ENCODE measurements at regions not wholly inside any gene's neighbourhood (a gene's known extent, or its start where the extent isn't known, plus 50 kb on each side); places are given as distances from the start of the nearest gene placed in this dataset.
"Not testable (repeated sequence)": the region's sequence is repeated elsewhere in the genome, so short reads cannot be mapped to it uniquely, and the experiment has no call there.

DNA sequence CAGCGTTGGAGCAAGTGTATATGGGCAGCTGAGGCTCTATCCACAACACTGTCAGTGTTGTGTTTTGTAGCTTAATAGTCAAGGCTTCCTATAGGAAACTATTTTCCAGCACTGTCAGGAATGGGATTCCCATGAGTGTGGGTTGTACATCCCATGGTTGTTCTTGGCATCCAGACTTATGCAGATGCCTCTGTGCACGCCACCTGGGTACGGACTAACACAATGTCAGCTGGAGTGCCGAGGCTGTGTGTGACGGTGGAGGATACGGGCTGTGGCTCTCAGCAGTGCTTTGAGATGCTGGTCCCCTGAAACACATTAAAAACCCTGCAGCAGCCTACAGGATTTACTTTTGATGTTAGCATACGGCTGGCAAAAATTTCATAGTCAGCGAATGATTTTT lies 350.0 kb downstream of the ACTR3B start:
- no peak for DNase-seq
- no peaks in the 10 kb centered on the region for H3K79me2 ChIP-seq (ENCODE audit: insufficient read depth, low read length)
- WGBS (ENCODE audit: insufficient coverage): 98% methylated on average over 5 of the region's 8 CpGs
- H4K20me1 ChIP-seq (ENCODE audit: insufficient read depth, low read length): no peaks in the 10 kb centered on the region
- Mint-ChIP-seq H3K27ac (no peak overlapping the region), H3K4me1 (no peaks in the 10 kb centered on the region), H3K4me3 (no peak overlapping the region), H3K9me3 (peaks cover 9 to 52% (median 32%) of the 10 kb centered on the region in 7 donors), H3K27me3 (ENCODE audit: low read depth in 3 of 3) (peaks cover 0 to 2% (median 1%) of the 10 kb centered on the region in 3 donors), H3K36me3 (no peaks in the 10 kb centered on the region)
- H3K9ac ChIP-seq (ENCODE audit: insufficient read depth, low read length, poor library complexity, severe bottlenecking): no peak overlapping the region
- no peaks in the 10 kb centered on the region for H3K36me3 ChIP-seq (replicated peaks in 1 of 2; ENCODE audit: control insufficient read depth in 1 of 2, insufficient read depth in 2 of 2, low read length in 2 of 2)
- no peak overlapping the region for H3K4me2 ChIP-seq (replicated peaks; ENCODE audit: extremely low read depth, low read length, poor library complexity, severe bottlenecking)
- no peak overlapping the region for H2AFZ ChIP-seq (ENCODE audit: insufficient read depth, low read depth, low read length, poor library complexity, severe bottlenecking)
- peaks cover 45 to 50% of the 10 kb centered on the region in 2 donors for H3K9me3 ChIP-seq (replicated peaks in 1 of 2; ENCODE audit: control insufficient read depth in 1 of 2, insufficient read depth in 1 of 2, low read length in 2 of 2)
- no peaks in the 10 kb centered on the region for H3K4me1 ChIP-seq (ENCODE audit: control insufficient read depth in 1 of 2, insufficient read depth in 2 of 2, low read length in 2 of 2)
- TF ChIP-seq, protein P1, sequence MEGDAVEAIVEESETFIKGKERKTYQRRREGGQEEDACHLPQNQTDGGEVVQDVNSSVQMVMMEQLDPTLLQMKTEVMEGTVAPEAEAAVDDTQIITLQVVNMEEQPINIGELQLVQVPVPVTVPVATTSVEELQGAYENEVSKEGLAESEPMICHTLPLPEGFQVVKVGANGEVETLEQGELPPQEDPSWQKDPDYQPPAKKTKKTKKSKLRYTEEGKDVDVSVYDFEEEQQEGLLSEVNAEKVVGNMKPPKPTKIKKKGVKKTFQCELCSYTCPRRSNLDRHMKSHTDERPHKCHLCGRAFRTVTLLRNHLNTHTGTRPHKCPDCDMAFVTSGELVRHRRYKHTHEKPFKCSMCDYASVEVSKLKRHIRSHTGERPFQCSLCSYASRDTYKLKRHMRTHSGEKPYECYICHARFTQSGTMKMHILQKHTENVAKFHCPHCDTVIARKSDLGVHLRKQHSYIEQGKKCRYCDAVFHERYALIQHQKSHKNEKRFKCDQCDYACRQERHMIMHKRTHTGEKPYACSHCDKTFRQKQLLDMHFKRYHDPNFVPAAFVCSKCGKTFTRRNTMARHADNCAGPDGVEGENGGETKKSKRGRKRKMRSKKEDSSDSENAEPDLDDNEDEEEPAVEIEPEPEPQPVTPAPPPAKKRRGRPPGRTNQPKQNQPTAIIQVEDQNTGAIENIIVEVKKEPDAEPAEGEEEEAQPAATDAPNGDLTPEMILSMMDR (IDR thresholded peaks at IDR 0.05): no peak
- H3K4me3 ChIP-seq (replicated peaks in 1 of 3; ENCODE audit: low read depth in 2 of 3, low read length in 3 of 3): no peak overlapping the region
- no peak overlapping the region for H3K27ac ChIP-seq (ENCODE audit: low read depth in 1 of 2, low read length in 2 of 2)
- H3K27me3 ChIP-seq (ENCODE audit: control insufficient read depth in 2 of 2, insufficient read depth in 2 of 2, low read length in 2 of 2): no peaks in the 10 kb centered on the region
- intact Hi-C loops (cut with micrococcal nuclease): no loop called here

DNA sequence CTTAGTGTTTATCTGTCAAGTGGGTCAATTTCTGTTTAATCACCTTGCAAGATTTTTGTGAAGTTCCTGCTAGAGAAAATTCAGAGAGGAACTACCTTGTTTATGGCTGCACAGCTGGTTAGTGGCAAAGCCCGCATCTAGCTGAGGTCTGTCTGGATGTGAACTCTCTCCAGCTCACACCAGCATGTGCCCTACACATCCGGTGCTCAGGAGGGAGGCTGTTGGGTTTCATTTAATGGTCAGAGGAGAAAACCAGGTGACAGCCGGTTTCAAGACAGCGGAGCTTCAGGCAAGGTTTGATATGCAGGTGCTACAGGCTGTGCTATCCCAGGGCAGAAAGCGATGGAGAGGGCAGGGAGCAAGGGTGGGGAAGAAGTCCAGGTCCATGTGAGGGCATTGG lies 351.1 kb downstream of the ACTR3B start:
- Histone ChIP-seq H3K27ac (ENCODE audit: low read depth in 1 of 2, low read length in 2 of 2) (no peak overlapping the region), H3K4me3 (replicated peaks in 1 of 3; ENCODE audit: low read depth in 2 of 3, low read length in 3 of 3) (no peak overlapping the region), H3K9me3 (replicated peaks in 1 of 2; ENCODE audit: control insufficient read depth in 1 of 2, insufficient read depth in 1 of 2, low read length in 2 of 2) (peaks cover 48 to 50% of the 10 kb centered on the region in 2 donors), H3K27me3 (ENCODE audit: control insufficient read depth in 2 of 2, insufficient read depth in 2 of 2, low read length in 2 of 2) (no peaks in the 10 kb centered on the region), H3K4me2 (replicated peaks; ENCODE audit: extremely low read depth, low read length, poor library complexity, severe bottlenecking) (no peak overlapping the region), H3K79me2 (ENCODE audit: insufficient read depth, low read length) (no peaks in the 10 kb centered on the region), H4K20me1 (ENCODE audit: insufficient read depth, low read length) (no peaks in the 10 kb centered on the region), H3K4me1 (ENCODE audit: control insufficient read depth in 1 of 2, insufficient read depth in 2 of 2, low read length in 2 of 2) (no peaks in the 10 kb centered on the region), H2AFZ (ENCODE audit: insufficient read depth, low read depth, low read length, poor library complexity, severe bottlenecking) (no peak overlapping the region), H3K9ac (ENCODE audit: insufficient read depth, low read length, poor library complexity, severe bottlenecking) (no peak overlapping the region), H3K36me3 (replicated peaks in 1 of 2; ENCODE audit: control insufficient read depth in 1 of 2, insufficient read depth in 2 of 2, low read length in 2 of 2) (no peaks in the 10 kb centered on the region)
- Mint-ChIP-seq H3K9me3 (peaks cover 8 to 52% (median 28%) of the 10 kb centered on the region in 7 donors), H3K4me3 (no peak overlapping the region), H3K36me3 (no peaks in the 10 kb centered on the region), H3K27ac (no peak overlapping the region), H3K27me3 (ENCODE audit: low read depth in 3 of 3) (peaks cover 0 to 2% (median 1%) of the 10 kb centered on the region in 3 donors), H3K4me1 (no peaks in the 10 kb centered on the region)
- no peak for DNase-seq
- 89% methylated on average over 3 of the region's 5 CpGs for WGBS (ENCODE audit: insufficient coverage)
- intact Hi-C loops (cut with micrococcal nuclease): no loop called here
- TF ChIP-seq, protein P1 (IDR thresholded peaks at IDR 0.05): no peak

DNA sequence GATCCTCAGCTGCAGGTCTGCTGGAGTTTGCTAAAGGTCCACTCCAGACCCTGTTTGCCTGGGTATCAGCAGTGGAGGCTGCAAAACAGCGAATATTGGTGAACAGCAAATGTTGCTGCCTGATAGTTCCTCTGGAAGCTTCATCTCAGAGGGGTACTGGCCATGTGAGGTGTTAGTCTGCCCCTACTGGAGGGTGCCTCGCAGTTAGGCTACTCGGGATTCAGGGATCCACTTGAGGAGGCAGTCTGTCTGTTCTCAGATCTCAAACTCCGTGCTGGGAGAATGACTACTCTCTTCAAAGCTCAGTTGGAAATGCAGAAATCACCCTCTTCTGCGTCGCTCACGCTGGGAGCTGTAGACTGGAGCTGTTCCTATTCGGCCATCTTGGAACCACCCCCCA lies 362.7 kb downstream of the ACTR3B start:
- intact Hi-C loops (cut with micrococcal nuclease); H3K9ac ChIP-seq (ENCODE audit: insufficient read depth, low read length, poor library complexity, severe bottlenecking); H4K20me1 ChIP-seq (ENCODE audit: insufficient read depth, low read length); H3K27me3 Mint-ChIP-seq (ENCODE audit: low read depth in 3 of 3); H2AFZ ChIP-seq (ENCODE audit: insufficient read depth, low read depth, low read length, poor library complexity, severe bottlenecking); H3K79me2 ChIP-seq (ENCODE audit: insufficient read depth, low read length); H3K27ac Mint-ChIP-seq; H3K27ac ChIP-seq (ENCODE audit: low read depth in 1 of 2, low read length in 2 of 2); H3K4me3 ChIP-seq (replicated peaks in 1 of 3; ENCODE audit: low read depth in 2 of 3, low read length in 3 of 3); H3K4me1 Mint-ChIP-seq; H3K36me3 Mint-ChIP-seq; H3K36me3 ChIP-seq (replicated peaks in 1 of 2; ENCODE audit: control insufficient read depth in 1 of 2, insufficient read depth in 2 of 2, low read length in 2 of 2); H3K4me1 ChIP-seq (ENCODE audit: control insufficient read depth in 1 of 2, insufficient read depth in 2 of 2, low read length in 2 of 2); H3K27me3 ChIP-seq (ENCODE audit: control insufficient read depth in 2 of 2, insufficient read depth in 2 of 2, low read length in 2 of 2); DNase-seq; H3K4me2 ChIP-seq (replicated peaks; ENCODE audit: extremely low read depth, low read length, poor library complexity, severe bottlenecking); H3K4me3 Mint-ChIP-seq: not testable (repeated sequence)
- peaks cover 11 to 15% of the 10 kb centered on the region in 2 donors for H3K9me3 ChIP-seq (replicated peaks in 1 of 2; ENCODE audit: control insufficient read depth in 1 of 2, insufficient read depth in 1 of 2, low read length in 2 of 2)
- peaks cover 0 to 32% (median 23%) of the 10 kb centered on the region in 7 donors for H3K9me3 Mint-ChIP-seq
- 73% methylated on average over 4 of the region's 8 CpGs for WGBS (ENCODE audit: insufficient coverage)

Data from CD14-positive monocyte (primary cell).